ENCODE measurements at regions not wholly inside any gene's neighbourhood (a gene's known extent, or its start where the extent isn't known, plus 50 kb on each side); places are given as distances from the start of the nearest gene placed in this dataset.

- Histone ChIP-seq H3K9me3 (ENCODE audit: control insufficient read depth, insufficient read depth, low read depth, low read length) (no peaks in the 10 kb centered on the region), H2AFZ (ENCODE audit: low read length) (no peak overlapping the region), H3K36me3 (ENCODE audit: control insufficient read depth, insufficient read depth, low read length) (no peaks in the 10 kb centered on the region), H3K9ac (ENCODE audit: insufficient read depth, low read length) (no peak overlapping the region), H3K4me3 (replicated peaks in 1 of 4; ENCODE audit: control extremely low read depth in 1 of 4, insufficient read depth in 1 of 4, low read depth in 3 of 4, low read length in 4 of 4) (no peak overlapping the region), H4K20me1 (ENCODE audit: control insufficient read depth, extremely low read depth, insufficient read depth, low read length) (no peaks in the 10 kb centered on the region), H3K79me2 (ENCODE audit: control insufficient read depth, insufficient read depth, low read length) (no peaks in the 10 kb centered on the region), H3K27ac (ENCODE audit: insufficient read depth, low read length) (no peak overlapping the region), H3K4me2 (ENCODE audit: extremely low read depth, insufficient read depth, low read length) (no peak overlapping the region), H3K27me3 (ENCODE audit: control insufficient read depth, insufficient read depth, low read length) (no peaks in the 10 kb centered on the region), H3K4me1 (ENCODE audit: control insufficient read depth, extremely low read depth, insufficient read depth, low read length) (no peaks in the 10 kb centered on the region)
- DNase-seq (ENCODE audit: low read depth in 2 of 2), result peak in 1 of 2 donors; percentile 85
- TF ChIP-seq CTCF (conservative IDR thresholded peaks at IDR 0.05 in 1 of 2, IDR thresholded peaks at IDR 0.05 in 1 of 2; ENCODE audit: low read depth in 1 of 2, low read length in 2 of 2) (no peak), EZH2 (IDR thresholded peaks at IDR 0.05; ENCODE audit: low read length, missing control alignments) (no peak)
These were observed 195.2 kb downstream of the RGS9 start for GRCh38 chr17:65332375-65332774.

- H3K79me2 ChIP-seq (ENCODE audit: control insufficient read depth, insufficient read depth, low read length), result no peaks in the 10 kb centered on the region
- H2AFZ ChIP-seq (ENCODE audit: low read length), result no peak overlapping the region
- no peaks in the 10 kb centered on the region for H3K4me1 ChIP-seq (ENCODE audit: control insufficient read depth, extremely low read depth, insufficient read depth, low read length)
- no peak overlapping the region for H3K4me3 ChIP-seq (replicated peaks in 1 of 4; ENCODE audit: control extremely low read depth in 1 of 4, insufficient read depth in 1 of 4, low read depth in 3 of 4, low read length in 4 of 4)
- H4K20me1 ChIP-seq (ENCODE audit: control insufficient read depth, extremely low read depth, insufficient read depth, low read length), result no peaks in the 10 kb centered on the region
- H3K36me3 ChIP-seq (ENCODE audit: control insufficient read depth, insufficient read depth, low read length), result no peaks in the 10 kb centered on the region
- TF ChIP-seq CTCF (conservative IDR thresholded peaks at IDR 0.05 in 1 of 2, IDR thresholded peaks at IDR 0.05 in 1 of 2; ENCODE audit: low read depth in 1 of 2, low read length in 2 of 2) (no peak), EZH2 (IDR thresholded peaks at IDR 0.05; ENCODE audit: low read length, missing control alignments) (no peak)
- H3K9me3 ChIP-seq (ENCODE audit: control insufficient read depth, insufficient read depth, low read depth, low read length), result no peaks in the 10 kb centered on the region
- DNase-seq (ENCODE audit: low read depth in 2 of 2), result no peak
- H3K4me2 ChIP-seq (ENCODE audit: extremely low read depth, insufficient read depth, low read length), result no peak overlapping the region
- no peak overlapping the region for H3K27ac ChIP-seq (ENCODE audit: insufficient read depth, low read length)
- H3K9ac ChIP-seq (ENCODE audit: insufficient read depth, low read length), result no peak overlapping the region
- H3K27me3 ChIP-seq (ENCODE audit: control insufficient read depth, insufficient read depth, low read length), result no peaks in the 10 kb centered on the region
These were observed 191.4 kb downstream of the RGS9 start for GRCh38 chr17:65328567-65328966.

GRCh38 chr17:65324611-65325342, 187.6 kb downstream of the RGS9 start:
- H3K9me3 ChIP-seq (ENCODE audit: control insufficient read depth, insufficient read depth, low read depth, low read length), result no peaks in the 10 kb centered on the region
- no peaks in the 10 kb centered on the region for H3K27me3 ChIP-seq (ENCODE audit: control insufficient read depth, insufficient read depth, low read length)
- H4K20me1 ChIP-seq (ENCODE audit: control insufficient read depth, extremely low read depth, insufficient read depth, low read length), result no peaks in the 10 kb centered on the region
- no peak overlapping the region for H2AFZ ChIP-seq (ENCODE audit: low read length)
- no peak overlapping the region for H3K4me3 ChIP-seq (replicated peaks in 1 of 4; ENCODE audit: control extremely low read depth in 1 of 4, insufficient read depth in 1 of 4, low read depth in 3 of 4, low read length in 4 of 4)
- no peaks in the 10 kb centered on the region for H3K4me1 ChIP-seq (ENCODE audit: control insufficient read depth, extremely low read depth, insufficient read depth, low read length)
- peak in 1 of 2 donors; percentile 60 for DNase-seq (ENCODE audit: low read depth in 2 of 2)
- no peak overlapping the region for H3K9ac ChIP-seq (ENCODE audit: insufficient read depth, low read length)
- no peak overlapping the region for H3K27ac ChIP-seq (ENCODE audit: insufficient read depth, low read length)
- no peak overlapping the region for H3K4me2 ChIP-seq (ENCODE audit: extremely low read depth, insufficient read depth, low read length)
- no peaks in the 10 kb centered on the region for H3K36me3 ChIP-seq (ENCODE audit: control insufficient read depth, insufficient read depth, low read length)
- no peaks in the 10 kb centered on the region for H3K79me2 ChIP-seq (ENCODE audit: control insufficient read depth, insufficient read depth, low read length)
- no peak for TF ChIP-seq CTCF (conservative IDR thresholded peaks at IDR 0.05 in 1 of 2, IDR thresholded peaks at IDR 0.05 in 1 of 2; ENCODE audit: low read depth in 1 of 2, low read length in 2 of 2)
- TF ChIP-seq EZH2 (IDR thresholded peaks at IDR 0.05; ENCODE audit: low read length, missing control alignments), result no peak

Measured in fibroblast of lung (primary cell).